ENCODE measurements at regions not wholly inside any gene's neighbourhood (a gene's known extent, or its start where the extent isn't known, plus 50 kb on each side); places are given as distances from the start of the nearest gene placed in this dataset.
A peak's percentile ranks its signal among the peaks of the same experiment; 100 is the strongest.

DNA sequence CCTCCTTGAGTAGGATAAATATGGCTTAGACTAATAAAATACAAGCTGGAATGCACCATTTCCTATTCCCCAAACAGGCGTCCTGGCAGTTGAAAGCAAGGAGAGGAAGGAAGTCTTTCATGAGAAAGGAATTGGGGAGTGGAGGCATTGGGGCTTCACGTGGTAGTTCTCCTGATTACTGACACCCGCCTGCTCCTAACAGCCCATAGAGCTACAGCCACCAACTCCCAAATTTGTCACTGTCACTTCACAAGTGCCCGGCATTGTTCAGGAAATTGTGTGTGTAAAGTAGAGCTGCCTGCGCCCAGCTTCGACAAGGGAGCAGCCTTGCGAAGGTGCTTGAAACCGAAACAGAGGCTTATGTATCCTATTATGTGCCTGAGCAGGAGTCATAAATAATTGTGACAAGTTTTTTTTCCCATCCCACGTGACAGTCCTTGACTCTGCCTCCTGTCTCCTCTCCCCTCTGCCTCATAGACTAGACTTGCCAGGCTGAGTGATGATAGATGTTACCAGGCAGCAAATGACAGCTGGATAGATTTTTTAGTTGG lies 301.7 kb upstream of the ZFP64 start:
- peak in 1 of 2 donors; percentile 1 for DNase-seq (ENCODE audit: low read depth in 2 of 2)

DNA sequence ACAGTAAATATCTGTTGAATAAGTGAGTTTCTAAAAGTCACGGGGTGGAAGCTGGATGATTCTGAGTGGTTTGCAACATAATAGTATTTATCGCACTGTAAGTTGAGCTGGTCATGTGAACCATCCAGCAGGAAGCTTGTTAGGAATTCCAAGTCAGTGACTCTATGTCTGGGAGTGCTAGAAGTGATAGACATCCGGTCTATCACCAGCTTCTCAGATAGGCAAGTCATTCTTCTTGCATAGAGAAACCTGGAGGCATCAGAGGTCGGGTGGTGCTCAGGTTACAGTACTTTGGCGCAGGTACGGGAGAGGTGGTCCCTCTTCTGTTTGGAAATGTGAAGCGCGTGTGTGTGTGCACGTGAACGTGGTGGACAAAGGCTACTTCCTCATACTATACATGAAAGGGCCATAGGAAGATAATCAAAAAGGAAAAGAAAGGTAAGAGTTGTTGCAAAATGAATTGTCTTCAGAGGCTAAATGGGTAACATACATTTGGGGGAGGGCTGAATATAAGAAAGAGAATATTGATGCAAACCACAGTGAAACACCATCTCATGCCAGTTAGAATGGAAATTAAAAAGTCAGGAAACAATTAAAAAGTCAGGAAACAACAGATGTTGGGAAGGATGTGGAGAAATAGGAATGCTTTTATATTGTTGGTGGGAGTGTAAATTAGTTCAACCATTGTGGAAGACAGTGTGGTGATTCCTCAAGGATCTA lies 299.3 kb upstream of the ZFP64 start:
- DNase-seq (ENCODE audit: low read depth in 2 of 2), result no peak

DNA sequence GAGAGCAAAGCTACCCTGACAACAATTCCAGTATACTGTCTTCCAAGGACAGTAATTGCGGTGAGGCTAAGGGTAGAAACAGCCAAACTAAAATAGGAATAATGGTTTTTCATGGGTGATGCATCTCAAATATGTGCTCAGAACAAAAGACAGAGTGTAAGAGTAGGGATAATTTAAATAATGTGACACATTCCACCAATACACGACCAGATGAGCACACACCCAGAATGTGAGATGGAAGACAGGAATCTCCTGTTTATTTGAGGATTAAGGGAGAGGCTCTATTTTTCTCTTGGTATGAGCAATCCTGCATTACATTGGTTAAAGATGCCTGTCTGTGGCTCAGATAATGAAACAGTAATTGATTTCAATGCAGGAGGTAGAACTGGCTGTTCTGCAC lies 292.9 kb upstream of the ZFP64 start:
- DNase-seq (ENCODE audit: low read depth in 2 of 2), result no peak

DNA sequence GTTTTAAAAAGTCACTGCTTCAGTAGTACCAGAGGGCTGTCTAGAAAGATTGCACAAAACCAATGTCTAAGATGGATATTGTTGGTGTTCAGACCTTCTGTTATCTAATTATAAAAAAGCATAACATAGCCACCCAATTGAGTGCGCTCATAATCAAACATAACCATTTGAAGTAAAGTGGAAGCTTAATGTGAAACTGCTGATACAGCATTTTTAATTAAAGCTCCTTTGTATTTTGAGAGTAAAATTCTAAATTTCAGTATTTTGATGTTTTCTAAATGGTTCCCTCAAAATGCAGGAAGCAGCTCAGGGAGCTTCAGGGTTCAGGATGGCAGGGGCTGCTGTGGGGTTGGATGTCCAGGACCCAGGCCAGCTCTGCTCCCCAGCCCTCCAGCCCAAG lies 291.8 kb upstream of the ZFP64 start:
- DNase-seq (ENCODE audit: low read depth in 2 of 2), result no peak

DNA sequence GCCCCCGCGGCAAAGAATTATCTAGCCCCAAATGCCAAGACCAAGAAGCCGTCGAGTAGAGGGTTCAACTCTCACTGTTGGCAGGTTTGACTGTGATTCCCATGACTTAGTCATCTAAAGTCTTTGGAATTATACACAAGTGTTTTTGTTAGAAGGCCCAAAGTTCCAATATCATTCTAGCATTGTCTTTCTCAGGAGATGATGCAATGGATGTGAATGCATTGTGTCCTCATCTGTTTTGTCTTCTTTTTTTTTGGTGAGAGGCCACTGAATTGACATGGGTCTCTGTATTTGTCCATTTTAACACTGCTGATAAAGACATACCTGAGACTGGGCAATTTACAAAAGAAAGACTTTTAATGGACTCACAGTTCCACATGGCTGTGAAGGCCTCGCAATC lies 290.5 kb upstream of the ZFP64 start:
- DNase-seq (ENCODE audit: low read depth in 2 of 2), result no peak

DNA sequence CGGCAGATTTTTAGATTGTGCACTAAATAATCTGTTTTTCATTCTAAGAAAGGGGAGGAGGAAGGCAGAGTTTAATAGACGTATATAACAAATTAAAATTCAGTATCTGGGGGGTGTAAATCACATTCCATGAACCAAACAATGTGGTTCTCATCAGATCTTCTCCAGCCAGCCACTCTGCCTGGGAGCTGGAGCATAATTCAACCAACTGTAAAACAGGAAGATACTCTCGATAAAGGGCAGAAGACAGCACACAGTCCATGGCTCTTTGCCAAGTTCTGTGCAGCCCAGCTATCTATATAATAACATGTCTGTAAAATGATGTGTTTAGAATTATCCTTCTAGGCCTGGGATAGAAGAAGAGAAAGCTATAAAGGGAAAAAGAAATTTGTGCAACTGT lies 289.9 kb upstream of the ZFP64 start:
- DNase-seq (ENCODE audit: low read depth in 2 of 2), result no peak

DNA sequence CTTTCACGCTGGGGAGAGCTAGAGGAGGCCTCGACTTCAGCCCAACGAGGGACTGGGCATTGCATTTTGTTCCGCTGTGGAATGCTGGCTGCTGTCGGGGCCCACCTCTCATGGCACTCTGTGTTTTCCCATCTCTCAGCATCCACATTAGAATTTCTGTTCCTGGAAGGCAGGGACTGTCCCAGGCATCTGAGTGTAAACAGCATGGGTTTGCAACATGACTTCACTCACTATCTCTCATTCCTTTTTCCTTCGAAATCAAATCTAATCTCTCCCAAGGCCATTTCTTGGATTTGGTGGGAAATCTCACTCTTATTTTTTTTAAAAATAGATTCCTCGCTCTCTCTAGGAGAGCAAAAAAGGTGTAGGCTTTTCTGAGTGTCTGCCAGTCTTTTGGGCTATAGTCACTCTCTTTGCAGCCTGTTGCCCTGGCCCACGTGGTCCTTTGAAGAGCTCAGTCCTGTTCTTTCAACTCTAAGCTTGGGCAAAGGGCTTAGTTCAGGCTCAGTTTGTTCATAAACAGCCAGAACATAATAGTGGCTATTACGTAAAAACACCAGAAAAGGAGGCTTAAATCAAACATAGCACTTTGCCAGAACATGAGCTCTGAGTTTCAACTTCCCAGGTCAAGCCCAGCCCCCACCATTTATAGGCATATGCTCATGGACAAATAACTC lies 284.6 kb upstream of the ZFP64 start:
- no peak for DNase-seq (ENCODE audit: low read depth in 2 of 2)

DNA sequence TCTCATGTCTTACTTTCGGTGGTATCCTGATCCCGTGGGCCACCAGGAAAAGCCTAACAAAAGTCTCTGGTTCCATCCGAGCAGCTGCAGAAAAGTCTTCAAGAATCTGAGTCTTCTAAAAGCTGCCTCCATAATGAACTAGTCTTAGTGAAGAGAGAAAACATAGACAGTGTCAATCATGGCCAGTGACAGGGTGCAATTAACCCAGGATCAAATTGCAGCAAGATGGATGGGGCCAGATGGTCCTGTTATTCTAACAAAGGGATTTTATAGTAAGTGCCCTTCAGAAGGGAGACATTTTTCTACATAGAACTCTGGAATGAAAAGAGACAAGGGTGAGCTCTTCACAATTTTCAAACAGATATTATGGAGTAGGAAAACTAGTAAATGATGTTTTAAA lies 281.6 kb upstream of the ZFP64 start:
- no peak for DNase-seq (ENCODE audit: low read depth in 2 of 2)

DNA sequence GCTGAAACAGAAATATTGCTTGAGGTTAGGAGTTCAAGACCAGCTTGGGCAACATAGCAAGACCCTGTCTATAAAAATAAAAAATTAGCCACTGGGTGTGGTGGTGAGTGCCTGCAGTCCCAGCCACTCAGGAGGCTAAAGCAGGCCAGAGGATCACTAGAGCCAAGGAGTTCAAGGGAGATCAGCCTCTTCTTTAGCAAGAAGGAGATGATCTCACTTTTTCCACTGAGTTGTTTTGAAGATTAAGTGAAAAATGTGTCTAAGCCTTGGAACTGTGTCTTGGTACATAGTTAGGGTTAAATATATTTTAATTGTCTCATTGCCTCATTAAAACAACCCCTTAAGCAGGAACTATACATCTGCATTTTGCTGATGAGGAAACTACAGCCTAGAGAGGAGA lies 279.0 kb upstream of the ZFP64 start:
- no peak for DNase-seq (ENCODE audit: low read depth in 2 of 2)

DNA sequence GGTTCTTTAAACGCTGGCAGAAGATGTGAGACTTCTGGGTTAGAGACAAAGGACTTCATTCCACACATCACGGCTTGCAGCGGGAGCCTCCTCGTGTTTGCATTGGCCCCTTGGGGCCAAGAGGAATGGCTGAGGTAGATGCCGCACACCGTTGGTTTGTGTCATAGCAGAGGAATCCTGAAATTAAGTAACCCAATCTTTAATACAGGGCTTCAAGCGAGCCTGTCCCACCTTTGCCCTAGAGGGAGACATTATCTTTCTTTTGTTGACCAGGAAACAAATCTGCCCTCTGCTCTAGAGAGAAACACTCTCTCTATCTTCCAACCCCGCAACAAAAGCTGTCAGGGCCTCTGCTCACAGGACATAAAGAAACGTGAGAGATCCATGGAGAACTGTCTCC lies 277.5 kb upstream of the ZFP64 start:
- DNase-seq (ENCODE audit: low read depth in 2 of 2), result no peak

DNA sequence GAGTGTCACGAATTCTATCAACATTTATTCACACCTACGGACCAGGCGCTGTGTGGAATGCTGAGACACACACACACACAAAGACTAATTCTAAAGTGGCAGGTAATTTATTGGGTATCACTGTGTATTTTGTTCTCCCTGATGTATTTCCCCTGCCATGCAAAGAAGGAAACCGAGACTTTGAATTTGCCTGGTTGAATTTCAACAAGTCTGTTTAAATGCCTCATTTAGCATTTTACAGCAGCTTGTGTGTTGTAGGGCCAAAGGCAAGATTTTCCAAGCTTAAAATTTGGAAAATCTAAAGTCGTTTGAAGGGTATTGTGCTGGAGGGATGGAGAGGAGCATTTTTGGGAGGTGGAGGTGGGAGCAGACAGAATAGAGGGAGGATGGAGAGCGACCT lies 274.4 kb upstream of the ZFP64 start:
- no peak for DNase-seq (ENCODE audit: low read depth in 2 of 2)

DNA sequence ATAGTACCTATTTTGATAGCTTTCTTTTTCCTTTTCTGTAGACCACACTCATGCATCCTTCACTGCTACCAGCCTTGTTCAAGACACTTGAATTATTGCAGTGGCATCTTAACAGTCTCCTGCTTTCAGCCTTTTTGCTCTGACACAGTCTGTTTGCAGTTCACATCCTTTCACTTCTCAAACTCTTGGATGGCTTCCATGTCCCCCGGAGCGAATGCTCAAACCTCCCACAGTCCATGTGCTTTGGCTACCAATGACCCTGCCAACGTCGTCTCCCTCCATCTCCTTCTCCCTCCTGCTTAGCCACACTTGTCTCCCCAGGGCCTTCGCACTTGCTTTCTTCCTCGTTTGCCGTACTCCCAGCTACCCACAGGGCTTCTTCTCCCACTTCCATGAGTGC lies 270.0 kb upstream of the ZFP64 start:
- no peak for DNase-seq (ENCODE audit: low read depth in 2 of 2)

DNA sequence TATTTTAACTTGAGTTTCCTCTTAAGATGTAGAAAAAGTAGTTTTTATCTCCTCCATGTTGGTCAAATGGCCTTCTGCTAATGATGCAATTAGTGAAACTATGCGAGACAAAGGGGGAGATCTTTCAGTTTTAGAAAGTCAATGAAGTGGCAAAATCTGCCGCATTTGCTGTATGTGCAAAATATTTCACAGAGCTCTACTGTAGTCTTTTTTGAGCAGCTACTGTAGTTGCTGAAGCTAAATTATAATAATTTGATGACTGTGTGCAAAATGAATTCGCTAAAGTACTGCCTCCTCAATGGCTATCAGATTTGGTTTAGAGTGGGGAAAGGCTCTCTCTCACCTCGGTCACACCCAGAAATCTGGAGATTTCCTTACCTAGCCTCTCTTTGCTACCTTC lies 267.6 kb upstream of the ZFP64 start:
- DNase-seq (ENCODE audit: low read depth in 2 of 2), result no peak

DNA sequence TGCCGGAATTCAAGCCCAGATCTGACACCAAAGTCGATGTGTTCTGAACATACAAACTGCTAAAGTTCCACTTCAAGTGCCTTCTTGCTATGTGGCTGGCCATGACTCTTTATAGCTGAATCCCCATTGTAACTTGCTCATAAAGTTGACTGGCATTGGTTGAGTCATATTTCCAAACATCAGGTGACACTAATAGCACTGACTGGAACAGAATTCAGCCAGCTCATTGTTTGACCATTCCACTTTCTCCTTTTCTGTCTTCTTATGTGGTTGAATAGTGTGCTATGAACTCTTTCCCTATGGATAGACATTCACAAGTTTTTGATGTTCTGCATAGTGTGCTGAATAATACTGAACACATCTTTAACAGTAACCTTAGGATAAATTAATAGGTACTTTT lies 266.2 kb upstream of the ZFP64 start:
- DNase-seq (ENCODE audit: low read depth in 2 of 2), result no peak

DNA sequence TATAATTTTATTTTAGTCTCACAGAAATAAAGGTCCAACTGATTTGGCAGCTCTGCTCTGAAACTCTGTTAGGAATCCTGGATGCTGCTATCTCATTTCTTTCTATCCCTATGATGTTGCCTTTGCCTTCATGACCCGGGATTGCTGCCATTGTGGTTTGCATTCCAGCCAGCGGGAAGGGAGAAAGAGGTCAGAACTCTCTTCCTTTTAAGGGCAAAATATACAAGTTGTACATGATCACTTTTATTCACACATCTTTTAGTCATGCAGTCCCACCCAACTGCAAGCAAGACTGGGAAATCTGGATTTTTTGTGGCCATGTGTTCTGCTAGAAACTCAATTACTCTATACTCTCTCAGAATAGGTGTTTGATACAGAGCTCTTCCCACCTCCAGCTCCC lies 263.1 kb upstream of the ZFP64 start:
- DNase-seq (ENCODE audit: low read depth in 2 of 2), result no peak

DNA sequence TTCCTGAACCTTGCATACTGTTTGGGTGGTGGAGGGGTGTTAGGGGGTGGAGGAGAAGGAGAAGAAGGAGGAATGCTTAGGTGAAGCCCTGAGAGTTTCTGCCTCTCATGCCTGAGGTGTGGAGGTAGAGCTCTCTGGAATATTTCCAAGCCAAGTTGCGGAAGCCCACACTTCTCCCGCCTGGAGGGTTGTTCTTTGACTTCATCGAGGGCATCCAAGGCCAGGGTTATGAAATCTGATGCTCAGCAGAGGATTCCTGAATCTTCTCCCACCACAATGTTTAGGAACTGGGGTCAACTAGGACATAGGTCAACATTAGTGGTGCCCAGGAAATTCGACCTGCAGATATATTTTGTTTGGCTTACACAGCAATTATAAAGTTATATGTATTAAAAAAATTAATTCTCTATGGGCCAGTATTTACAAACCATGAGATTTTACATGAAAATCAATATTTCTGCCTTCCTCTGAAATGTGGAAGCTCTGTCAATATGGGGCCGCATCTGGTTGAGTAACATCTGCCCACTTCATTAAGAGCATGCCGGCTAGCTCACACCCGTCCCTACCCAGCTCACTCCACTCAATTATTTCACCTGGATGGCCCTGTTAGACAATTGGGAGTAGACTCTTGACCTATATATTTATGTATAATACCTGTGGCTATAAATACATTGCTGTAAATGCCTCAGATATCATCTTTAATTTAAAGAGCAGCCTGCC lies 257.1 kb upstream of the ZFP64 start:
- no peak for DNase-seq (ENCODE audit: low read depth in 2 of 2)

DNA sequence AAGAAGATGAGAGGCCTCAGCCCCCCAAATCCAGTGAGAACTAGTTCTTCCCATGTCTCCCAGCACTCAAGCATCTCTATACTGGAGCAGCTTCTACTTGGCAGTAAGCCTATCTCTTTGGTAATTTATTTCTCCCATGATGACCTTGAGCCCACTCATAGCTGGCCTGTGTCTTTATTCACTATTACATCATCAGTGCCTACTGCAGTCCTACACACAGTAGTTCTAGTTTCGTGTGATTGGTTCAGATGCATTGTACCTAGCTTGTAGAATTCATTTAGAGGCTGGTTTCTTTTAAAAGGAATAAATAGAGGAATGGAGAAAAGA lies 255.6 kb upstream of the ZFP64 start:
- DNase-seq (ENCODE audit: low read depth in 2 of 2), result no peak

DNA sequence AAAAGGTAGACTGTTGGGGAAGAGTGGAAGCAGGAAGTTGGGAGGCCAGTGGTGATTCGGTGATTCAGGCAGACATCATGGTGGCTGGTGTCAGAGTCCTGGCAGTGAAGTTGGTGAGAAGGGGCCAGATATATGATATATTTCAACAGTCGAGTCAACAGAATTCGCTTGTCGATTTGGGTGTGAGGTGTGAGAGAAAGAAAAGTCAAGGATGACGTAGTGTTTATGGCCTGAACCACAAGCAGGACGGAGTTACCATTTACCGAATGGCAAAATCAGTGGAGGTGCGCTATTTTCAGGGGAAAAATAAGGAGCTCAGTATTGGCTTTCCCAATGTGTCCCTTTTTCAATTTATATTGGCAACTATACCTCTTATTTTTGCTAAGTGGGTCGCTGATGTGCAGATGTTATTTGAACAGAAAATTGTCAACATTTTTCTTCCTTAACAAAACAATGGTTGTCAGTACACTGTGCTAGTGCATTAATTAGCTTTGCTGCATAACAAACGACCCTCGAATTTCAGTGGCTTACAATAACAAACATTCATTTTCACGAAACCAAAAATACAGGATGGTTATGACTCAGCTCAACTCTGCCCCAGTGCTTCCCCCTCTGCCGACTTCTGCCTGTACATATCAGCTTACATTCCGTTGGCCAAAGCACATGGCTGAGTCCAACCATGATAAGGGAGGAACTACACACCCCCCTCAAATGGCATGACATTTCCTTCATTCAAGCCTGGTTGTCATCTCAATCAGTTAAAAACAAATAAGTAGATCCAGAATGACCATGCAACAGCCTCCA lies 255.0 kb upstream of the ZFP64 start:
- no peak for DNase-seq (ENCODE audit: low read depth in 2 of 2)

DNA sequence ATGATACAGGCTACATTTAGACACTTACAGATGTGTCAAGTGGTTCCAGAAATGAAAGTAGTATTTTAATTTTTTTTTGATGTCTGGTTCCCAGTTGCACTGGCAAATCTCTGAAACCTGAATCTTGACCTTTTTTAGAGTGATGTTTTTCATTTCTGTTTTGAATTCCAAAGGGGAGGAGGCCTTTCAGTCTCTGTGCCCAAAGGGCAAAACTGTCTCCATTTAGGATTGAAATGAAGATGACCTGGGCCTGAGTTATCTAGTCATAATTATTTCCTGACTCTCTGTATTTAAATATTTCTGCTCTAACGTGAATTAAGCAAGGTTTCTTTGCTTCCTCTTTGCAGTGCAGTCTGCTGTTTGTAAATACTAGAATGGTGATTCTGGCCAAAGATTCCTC lies 252.9 kb upstream of the ZFP64 start:
- no peak for DNase-seq (ENCODE audit: low read depth in 2 of 2)

DNA sequence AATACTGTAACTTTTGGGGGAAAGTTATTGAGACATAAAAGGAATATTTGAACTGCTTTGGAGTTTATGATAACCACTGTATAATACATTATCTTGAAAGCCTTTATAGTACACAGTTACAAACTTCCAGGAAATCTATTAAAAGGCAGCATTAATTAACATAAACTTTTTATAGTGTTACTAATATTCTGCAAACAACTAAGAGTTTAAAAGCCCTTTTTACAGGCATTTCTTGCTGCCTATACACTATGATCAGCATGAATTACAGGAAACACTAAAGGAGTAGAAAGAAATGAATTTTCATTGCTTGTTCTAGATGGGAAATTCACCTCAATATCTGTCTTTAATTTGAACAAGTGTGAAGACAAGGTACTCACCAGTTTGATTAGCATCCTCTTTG lies 252.3 kb upstream of the ZFP64 start:
- DNase-seq (ENCODE audit: low read depth in 2 of 2), result no peak

DNA sequence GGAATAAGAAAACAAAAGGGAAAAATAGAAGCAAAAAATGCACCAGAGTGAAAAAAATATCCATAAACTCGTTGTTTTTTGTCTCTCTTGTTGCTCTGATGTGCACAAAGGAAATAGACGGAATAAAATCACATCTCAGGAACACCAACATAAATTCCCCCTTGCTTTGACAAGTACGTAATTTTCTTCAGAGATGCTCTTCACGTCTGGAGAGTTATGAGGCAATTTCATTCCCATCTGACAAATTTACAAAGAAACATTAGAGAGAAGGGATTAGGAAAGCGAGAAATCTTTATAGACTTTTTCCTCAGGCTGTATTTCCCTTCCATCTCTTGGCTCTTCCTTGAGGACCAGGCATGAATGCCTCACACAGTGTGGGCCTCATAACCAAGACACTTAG lies 250.1 kb upstream of the ZFP64 start:
- DNase-seq (ENCODE audit: low read depth in 2 of 2), result no peak

DNA sequence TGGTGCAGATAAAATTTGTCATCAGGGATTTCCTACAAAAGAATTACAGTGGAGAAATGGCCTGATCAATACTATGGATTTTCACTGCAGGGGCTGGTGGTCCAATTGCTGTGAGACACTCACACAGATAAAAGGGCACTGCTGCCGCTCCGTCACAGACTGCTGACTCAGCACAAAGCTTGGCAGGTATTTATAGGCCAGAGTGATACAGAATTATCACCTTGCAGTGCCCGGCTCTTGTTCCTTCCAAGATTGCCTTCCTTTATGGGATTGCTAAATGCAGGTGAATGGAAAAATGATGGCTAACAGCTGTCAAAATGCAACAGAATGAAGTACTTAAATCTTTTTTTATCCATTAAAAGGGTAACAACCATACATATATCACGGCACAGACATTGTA lies 247.8 kb upstream of the ZFP64 start:
- no peak for DNase-seq (ENCODE audit: low read depth in 2 of 2)

Data from stimulated activated CD4-positive, alpha-beta T cell treated with anti-CD3 and anti-CD28 coated beads, Interleukin-4, amount 100 ng/mL, for 48 hours (primary cell).